Cardiac muscle cell (in vitro differentiated cells and primary cell): ENCODE measurements at regions not wholly inside any gene's neighbourhood (a gene's known extent, or its start where the extent isn't known, plus 50 kb on each side); places are given as distances from the start of the nearest gene placed in this dataset.
"Not testable (repeated sequence)": the region's sequence is repeated elsewhere in the genome, so short reads cannot be mapped to it uniquely, and the experiment has no call there.

Source experiments
- DNase-seq, 2 donors: peaks; one replicate each; pipeline versions ENCODE4 v3.0.0 to v3.0.0-alpha.2; 2010 to 2017; ENCODE audit warnings: low read depth in 1 of 2, low spot score in 1 of 2
- H3K27ac ChIP-seq: fragments of 200-600 bp; sonication (generic); 2 replicates; pipeline ENCODE4 v1.5.1; 2016
- H3K27me3 ChIP-seq: fragments of 200-600 bp; sonication (generic); 2 replicates; pipeline ENCODE4 v1.6.0; 2016; ENCODE audit warnings: control low read depth
- H3K36me3 ChIP-seq: fragments of 200-600 bp; sonication (generic); 2 replicates; pipeline ENCODE4 v1.5.1; 2016; ENCODE audit warnings: control low read depth
- H3K4me1 ChIP-seq: fragments of 200-600 bp; sonication (generic); 2 replicates; pipeline ENCODE4 v1.8.1; 2017; ENCODE audit warnings: low read depth, mild to moderate bottlenecking, mixed run types
- H3K4me3 ChIP-seq: fragments of 200-600 bp; sonication (generic); 2 replicates; pipeline ENCODE4 v1.5.1; 2016; ENCODE audit warnings: mild to moderate bottlenecking
- H3K9me3 ChIP-seq: fragments of 200-600 bp; sonication (generic); 2 replicates; pipeline ENCODE4 v1.5.1; 2017; ENCODE audit warnings: low read depth, mild to moderate bottlenecking, control low read depth
- TF ChIP-seq, protein P1 (sequence below): IDR thresholded peaks from 2 replicates; pipeline ENCODE4 v1.5.1; 2012; ENCODE audit warnings: low read depth, mild to moderate bottlenecking, low read length

- TF ChIP-seq, protein P1, sequence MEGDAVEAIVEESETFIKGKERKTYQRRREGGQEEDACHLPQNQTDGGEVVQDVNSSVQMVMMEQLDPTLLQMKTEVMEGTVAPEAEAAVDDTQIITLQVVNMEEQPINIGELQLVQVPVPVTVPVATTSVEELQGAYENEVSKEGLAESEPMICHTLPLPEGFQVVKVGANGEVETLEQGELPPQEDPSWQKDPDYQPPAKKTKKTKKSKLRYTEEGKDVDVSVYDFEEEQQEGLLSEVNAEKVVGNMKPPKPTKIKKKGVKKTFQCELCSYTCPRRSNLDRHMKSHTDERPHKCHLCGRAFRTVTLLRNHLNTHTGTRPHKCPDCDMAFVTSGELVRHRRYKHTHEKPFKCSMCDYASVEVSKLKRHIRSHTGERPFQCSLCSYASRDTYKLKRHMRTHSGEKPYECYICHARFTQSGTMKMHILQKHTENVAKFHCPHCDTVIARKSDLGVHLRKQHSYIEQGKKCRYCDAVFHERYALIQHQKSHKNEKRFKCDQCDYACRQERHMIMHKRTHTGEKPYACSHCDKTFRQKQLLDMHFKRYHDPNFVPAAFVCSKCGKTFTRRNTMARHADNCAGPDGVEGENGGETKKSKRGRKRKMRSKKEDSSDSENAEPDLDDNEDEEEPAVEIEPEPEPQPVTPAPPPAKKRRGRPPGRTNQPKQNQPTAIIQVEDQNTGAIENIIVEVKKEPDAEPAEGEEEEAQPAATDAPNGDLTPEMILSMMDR = no peak
- no peaks in the 10 kb centered on the region for H3K4me1 ChIP-seq
- no peak overlapping the region for H3K27ac ChIP-seq
These were observed 810.7 kb upstream of the AUTS2 start for GRCh38 chr7:68787566-68787965.

DNA sequence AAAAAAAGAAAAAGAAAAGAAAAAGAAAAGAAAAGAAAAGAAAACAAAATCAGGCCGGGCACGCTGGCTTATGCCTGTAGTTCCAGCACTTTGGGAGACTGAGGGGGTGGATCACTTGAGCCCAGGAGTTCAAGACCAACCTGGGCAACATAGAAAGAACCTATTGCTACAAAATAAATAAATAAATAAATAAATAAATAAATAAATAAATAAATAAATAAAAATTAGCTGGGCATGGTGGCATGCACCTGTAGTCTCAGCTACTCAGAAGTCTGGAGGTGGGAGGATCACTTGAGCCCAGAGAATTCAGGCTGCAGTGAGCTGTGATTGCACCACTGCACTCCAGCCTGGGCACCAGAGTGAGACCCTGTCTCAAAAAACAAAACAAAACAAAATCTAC lies 809.7 kb upstream of the AUTS2 start:
- not testable (repeated sequence) for H3K4me1 ChIP-seq, DNase-seq, H3K4me3 ChIP-seq, H3K9me3 ChIP-seq, H3K36me3 ChIP-seq, H3K27me3 ChIP-seq, H3K27ac ChIP-seq

More at GRCh38 chr7:68787566-68787965, 810.7 kb upstream of the AUTS2 start:
- Histone ChIP-seq H3K27me3 (no peaks in the 10 kb centered on the region), H3K4me3 (no peak overlapping the region), H3K9me3 (no peaks in the 10 kb centered on the region), H3K36me3 (no peaks in the 10 kb centered on the region)
- DNase-seq = no peak

DNA sequence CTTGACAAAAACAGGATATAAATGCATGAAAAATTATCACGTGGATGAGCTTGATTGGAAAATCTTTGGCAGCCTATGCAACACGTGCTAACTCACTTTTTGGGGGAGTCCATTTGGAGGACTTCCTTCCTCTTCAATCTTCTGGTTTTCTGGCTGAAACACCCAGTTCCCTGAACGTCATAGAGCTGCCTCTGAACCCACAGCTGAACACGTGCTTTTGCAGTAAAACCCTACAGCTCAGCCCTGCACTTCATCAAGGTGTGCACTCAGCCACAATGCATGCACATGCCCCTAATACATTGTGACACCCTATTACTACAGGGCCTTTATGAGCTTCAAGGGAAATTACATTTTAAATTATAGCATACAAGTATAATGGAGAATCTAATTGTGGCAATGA lies 808.7 kb upstream of the AUTS2 start:
- TF ChIP-seq, protein P1 = no peak

DNA sequence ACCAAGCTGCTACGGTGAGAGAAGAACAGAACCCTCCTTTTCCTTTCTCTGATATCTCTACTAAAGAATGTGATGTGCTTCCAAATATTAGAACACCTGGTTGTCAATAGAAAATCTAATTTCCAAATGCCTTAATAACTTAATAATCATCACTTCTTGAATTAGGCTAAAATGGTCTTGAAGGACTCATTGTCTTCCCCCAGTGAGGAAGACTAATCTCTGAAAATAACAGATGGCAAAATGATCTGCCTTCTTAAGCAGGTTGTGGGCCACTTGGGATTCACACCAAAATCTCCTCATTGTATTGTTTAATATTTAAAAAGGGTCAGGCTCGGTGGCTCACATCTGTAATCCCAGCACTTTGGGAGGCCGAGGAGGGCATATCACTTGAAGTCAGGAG lies 805.9 kb upstream of the AUTS2 start:
- no peak overlapping the region for H3K27ac ChIP-seq
- no peaks in the 10 kb centered on the region for H3K9me3 ChIP-seq
- TF ChIP-seq, protein P1 = no peak
- H3K27me3 ChIP-seq = no peaks in the 10 kb centered on the region
- H3K4me1 ChIP-seq = no peaks in the 10 kb centered on the region
- no peak overlapping the region for H3K4me3 ChIP-seq
- DNase-seq = no peak
- H3K36me3 ChIP-seq = no peaks in the 10 kb centered on the region

More for the DNA sequence above, 808.7 kb upstream of the AUTS2 start:
- no peak overlapping the region for H3K27ac ChIP-seq
- no peak for DNase-seq
- no peaks in the 10 kb centered on the region for H3K9me3 ChIP-seq
- no peaks in the 10 kb centered on the region for H3K36me3 ChIP-seq
- H3K27me3 ChIP-seq = no peaks in the 10 kb centered on the region
- no peaks in the 10 kb centered on the region for H3K4me1 ChIP-seq
- H3K4me3 ChIP-seq = no peak overlapping the region

DNA sequence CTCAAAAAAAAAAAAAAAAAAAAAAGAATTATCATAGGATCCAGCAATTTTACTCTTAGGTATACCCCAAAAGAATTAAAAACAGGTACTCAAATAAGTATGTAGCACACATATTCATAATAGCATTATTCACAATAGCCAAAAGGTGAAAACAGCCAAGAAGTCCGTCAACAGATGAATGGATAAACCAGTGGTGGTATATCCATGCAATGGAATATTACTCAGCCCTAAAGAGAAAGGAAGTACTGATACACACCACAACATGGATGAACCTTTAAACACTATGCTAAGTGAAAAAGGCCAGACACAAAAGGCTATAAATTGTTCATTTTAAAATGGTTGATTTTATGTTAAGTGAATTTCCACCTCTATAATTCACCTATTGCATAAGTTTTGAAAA lies 804.8 kb upstream of the AUTS2 start:
- Histone ChIP-seq H3K9me3 (no peaks in the 10 kb centered on the region), H3K4me1 (no peaks in the 10 kb centered on the region), H3K4me3 (no peak overlapping the region), H3K27ac (no peak overlapping the region), H3K27me3 (no peaks in the 10 kb centered on the region), H3K36me3 (no peaks in the 10 kb centered on the region)
- TF ChIP-seq, protein P1 = no peak
- no peak for DNase-seq

GRCh38 chr7:68800316-68800715 lies 798.0 kb upstream of the AUTS2 start:
- no peaks in the 10 kb centered on the region for H3K27me3 ChIP-seq
- H3K9me3 ChIP-seq = no peaks in the 10 kb centered on the region
- H3K36me3 ChIP-seq = no peaks in the 10 kb centered on the region
- no peaks in the 10 kb centered on the region for H3K4me1 ChIP-seq
- H3K27ac ChIP-seq = no peak overlapping the region
- TF ChIP-seq, protein P1 = no peak
- DNase-seq = no peak
- H3K4me3 ChIP-seq = no peak overlapping the region
